Natural killer cell (primary cell): ENCODE measurements at regions not wholly inside any gene's neighbourhood (a gene's known extent, or its start where the extent isn't known, plus 50 kb on each side); places are given as distances from the start of the nearest gene placed in this dataset.

Experiments
- ATAC-seq, 3 donors: fragments of 150-1000 bp in 2 of 3; fragments of 200-7000 bp in 1 of 3; cut with Tn5 transposase; 1 replicate in 1 of 3; 2 replicates in 2 of 3; pipeline ENCODE4 v1.10.0; 2021; ENCODE audit warnings: mild to moderate bottlenecking in 2 of 3, moderate library complexity in 2 of 3
- DNase-seq, 2 donors: peaks; one replicate each; pipeline versions ENCODE4 v3.0.0 to v3.0.0-alpha.2; 2013 to 2021; ENCODE audit warnings: mixed read lengths in 1 of 2
- H3K27ac ChIP-seq: one replicate; pipeline ENCODE4 v1.5.1; 2013; ENCODE audit warnings: mild to moderate bottlenecking, low read length
- H3K27me3 ChIP-seq: one replicate; pipeline ENCODE4 v1.6.1; 2013; ENCODE audit warnings: low read length; ENCODE audit not compliant: control insufficient read depth, insufficient read depth
- H3K36me3 ChIP-seq: one replicate; pipeline ENCODE4 v1.6.1; 2013; ENCODE audit warnings: low read length; ENCODE audit not compliant: control insufficient read depth, insufficient read depth
- H3K4me1 ChIP-seq: one replicate; pipeline ENCODE4 v1.6.1; 2013; ENCODE audit warnings: low read length; ENCODE audit not compliant: control insufficient read depth, insufficient read depth
- H3K4me3 ChIP-seq: one replicate; pipeline ENCODE4 v1.5.1; 2013; ENCODE audit warnings: low read length
- H3K9me3 ChIP-seq: one replicate; pipeline ENCODE4 v1.6.1; 2013; ENCODE audit warnings: low read length; ENCODE audit not compliant: control insufficient read depth, insufficient read depth
- H3K27ac Mint-ChIP-seq, 2 donors: one replicate each; pipeline ENCODE4 v1.8.0; 2022; ENCODE audit warnings: mild to moderate bottlenecking in 2 of 2, mixed read lengths in 2 of 2, moderate library complexity in 1 of 2
- H3K27me3 Mint-ChIP-seq, 2 donors: one replicate each; pipeline ENCODE4 v1.8.0; 2022; ENCODE audit warnings: low read depth in 2 of 2, mixed read lengths in 2 of 2
- H3K36me3 Mint-ChIP-seq: one replicate; pipeline ENCODE4 v1.8.0; 2022; ENCODE audit warnings: mixed read lengths
- H3K4me1 Mint-ChIP-seq, 2 donors: one replicate each; pipeline ENCODE4 v1.8.0; 2022; ENCODE audit warnings: mixed read lengths in 2 of 2
- H3K4me3 Mint-ChIP-seq: one replicate; pipeline ENCODE4 v1.8.0; 2022; ENCODE audit warnings: mild to moderate bottlenecking, moderate library complexity, mixed read lengths
- H3K9me3 Mint-ChIP-seq, 2 donors: one replicate each; pipeline ENCODE4 v1.8.0; 2022; ENCODE audit warnings: mixed read lengths in 2 of 2
- CTCF ChIP-seq: fragments of 200-600 bp; IDR thresholded peaks from one replicate; pipeline ENCODE4 v1.8.0; 2022; ENCODE audit warnings: antibody characterized with exemption
- WGBS: methylation state at CpG from one replicate; pipeline ENCODE4 v1.1.7; 2013; ENCODE audit warnings: missing lambda C conversion rate; ENCODE audit not compliant: insufficient coverage; 5-methylcytosine and 5-hydroxymethylcytosine counted together
- intact Hi-C: fragments of 100-400 bp; cut with micrococcal nuclease; formaldehyde crosslinking; loops from one replicate; pipeline ENCODE4 v1.14.2; 2022

GRCh38 chr13:81888855-81889254 is 1547.9 kb upstream of the SPRY2 start:
- Mint-ChIP-seq H3K9me3 (peaks cover 18 to 31% of the 10 kb centered on the region in 2 donors), H3K27ac (no peak overlapping the region), H3K36me3 (peaks cover 24% of the 10 kb centered on the region), H3K27me3 (no peaks in the 10 kb centered on the region), H3K4me3 (no peak overlapping the region), H3K4me1 (no peaks in the 10 kb centered on the region)
- no peaks in the 10 kb centered on the region for H3K4me1 ChIP-seq
- no peak overlapping the region for H3K27ac ChIP-seq
- 89% methylated on average over 2 of the region's 2 CpGs for WGBS
- H3K9me3 ChIP-seq: peaks cover 17% of the 10 kb centered on the region
- no peak for DNase-seq
- H3K4me3 ChIP-seq: no peak overlapping the region
- intact Hi-C loops: no loop called here
- no peak for TF ChIP-seq CTCF
- no peak for ATAC-seq
- H3K27me3 ChIP-seq: no peaks in the 10 kb centered on the region
- H3K36me3 ChIP-seq: no peaks in the 10 kb centered on the region

- no peaks in the 10 kb centered on the region for H3K27me3 ChIP-seq
- no peak for TF ChIP-seq CTCF
- no peak overlapping the region for H3K4me3 ChIP-seq
- Mint-ChIP-seq H3K36me3 (no peaks in the 10 kb centered on the region), H3K27me3 (no peaks in the 10 kb centered on the region), H3K27ac (no peak overlapping the region), H3K9me3 (peaks cover 16 to 17% of the 10 kb centered on the region in 2 donors), H3K4me3 (no peak overlapping the region), H3K4me1 (no peaks in the 10 kb centered on the region)
- intact Hi-C loops: no loop called here
- DNase-seq (no peak), ATAC-seq (no peak)
- 88% methylated on average over 8 of the region's 10 CpGs for WGBS
- H3K36me3 ChIP-seq: no peaks in the 10 kb centered on the region
- H3K27ac ChIP-seq: no peak overlapping the region
- H3K4me1 ChIP-seq: no peaks in the 10 kb centered on the region
- no peaks in the 10 kb centered on the region for H3K9me3 ChIP-seq
Measured at GRCh38 chr13:81874681-81875661, 1534.0 kb upstream of the SPRY2 start.

GRCh38 chr13:81874253-81874652 is 1533.3 kb upstream of the SPRY2 start:
- H3K9me3 ChIP-seq: no peaks in the 10 kb centered on the region
- Mint-ChIP-seq H3K27me3 (no peaks in the 10 kb centered on the region), H3K9me3 (peaks cover 20 to 24% of the 10 kb centered on the region in 2 donors), H3K4me3 (no peak overlapping the region), H3K36me3 (no peaks in the 10 kb centered on the region), H3K27ac (no peak overlapping the region), H3K4me1 (no peaks in the 10 kb centered on the region)
- H3K4me1 ChIP-seq: no peaks in the 10 kb centered on the region
- no peak overlapping the region for H3K4me3 ChIP-seq
- no peaks in the 10 kb centered on the region for H3K36me3 ChIP-seq
- ATAC-seq: no peak
- intact Hi-C loops: no loop called here
- no peak for DNase-seq
- no peaks in the 10 kb centered on the region for H3K27me3 ChIP-seq
- no peak overlapping the region for H3K27ac ChIP-seq
- no peak for TF ChIP-seq CTCF
- 67% methylated on average over 4 of the region's 4 CpGs for WGBS
